Activated CD4-positive, alpha-beta T cell treated with anti-CD3 and anti-CD28 coated beads for 36 hours (primary cell): ENCODE measurements at regions not wholly inside any gene's neighbourhood (a gene's known extent, or its start where the extent isn't known, plus 50 kb on each side); places are given as distances from the start of the nearest gene placed in this dataset.

Source experiments
- ATAC-seq: fragments of 200-7000 bp; cut with Tn5 transposase; one replicate; pipeline ENCODE4 v1.10.0; 2021; ENCODE audit warnings: mild to moderate bottlenecking, moderate library complexity
- CTCF ChIA-PET: fragments of 350-600 bp; sonication (Branson Sonifier 250); formaldehyde crosslinking; loops from one replicate; lab custom pipeline; 2021; ENCODE audit warnings: antibody characterized with exemption; lab: Charles Lee
- POLR2A ChIA-PET: fragments of 350-600 bp; sonication (Branson Sonifier 250); formaldehyde crosslinking; loops from one replicate; lab custom pipeline; 2021; ENCODE audit warnings: antibody characterized with exemption, inconsistent platforms; lab: Charles Lee
- DNase-seq: peaks from one replicate; pipeline ENCODE4 v3.0.0-alpha.2; 2020
- H3K27ac Mint-ChIP-seq: one replicate; pipeline ENCODE4 v1.8.0; 2021; ENCODE audit warnings: mixed read lengths
- H3K27me3 Mint-ChIP-seq: one replicate; pipeline ENCODE4 v1.8.0; 2021; ENCODE audit warnings: mixed read lengths
- H3K36me3 Mint-ChIP-seq: one replicate; pipeline ENCODE4 v1.8.0; 2021; ENCODE audit warnings: low read depth, mixed read lengths
- H3K4me1 Mint-ChIP-seq: one replicate; pipeline ENCODE4 v1.8.0; 2021; ENCODE audit warnings: mixed read lengths
- H3K4me3 Mint-ChIP-seq: one replicate; pipeline ENCODE4 v1.8.0; 2021; ENCODE audit warnings: mild to moderate bottlenecking, moderate library complexity, mixed read lengths
- H3K9me3 Mint-ChIP-seq: one replicate; pipeline ENCODE4 v1.8.0; 2021; ENCODE audit warnings: low read depth, mixed read lengths
- intact Hi-C, 2 experiments: fragments of 100-400 bp; cut with DNase I in 1 of 2; cut with micrococcal nuclease in 1 of 2; formaldehyde crosslinking; loops; one replicate each; pipeline versions ENCODE4 v1.14.2 to v1.15.1; 2022 to 2024; cut with DNase I, micrococcal nuclease

GRCh38 chr4:154044742-154045485 lies 256.0 kb upstream of the SFRP2 start:
- DNase-seq (no peak), ATAC-seq (no peak)
- H3K27me3 Mint-ChIP-seq, result peaks cover 8% of the 10 kb centered on the region
- H3K9me3 Mint-ChIP-seq, result no peaks in the 10 kb centered on the region
- ChIA-PET CTCF (interaction anchor here (0.7 kb wide), 1 partner anchor 496 kb away, joined by 3 read pairs; no protein-coding TSS in a partner anchor), POLR2A (no interaction called here)
- no peak overlapping the region for H3K4me3 Mint-ChIP-seq
- H3K36me3 Mint-ChIP-seq, result no peaks in the 10 kb centered on the region
- H3K4me1 Mint-ChIP-seq, result no peaks in the 10 kb centered on the region
- intact Hi-C loops, result no loop called here
- H3K27ac Mint-ChIP-seq, result no peak overlapping the region

DNA sequence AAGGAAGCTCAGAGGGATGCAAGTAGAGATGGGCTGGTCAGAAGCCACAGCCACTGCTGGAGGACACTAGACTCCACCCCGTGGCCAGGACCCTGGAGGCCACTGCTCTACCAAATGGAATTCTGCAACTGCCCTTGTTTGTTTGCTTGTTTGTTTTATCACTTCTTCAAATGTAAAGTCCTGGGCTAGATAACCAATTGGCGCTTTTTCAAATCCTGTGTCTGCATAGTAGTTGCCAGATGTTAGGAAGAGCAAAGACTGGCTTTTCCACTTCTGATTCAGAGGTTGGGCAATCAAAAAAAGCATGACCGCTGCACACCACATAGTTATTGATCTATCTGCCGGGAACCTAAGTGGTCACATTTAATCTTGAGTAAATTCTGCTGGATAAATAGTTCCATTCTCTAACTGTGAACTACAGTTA lies 255.2 kb upstream of the SFRP2 start:
- H3K9me3 Mint-ChIP-seq, result no peaks in the 10 kb centered on the region
- POLR2A ChIA-PET, result no interaction called here
- DNase-seq (no peak), ATAC-seq (no peak)
- no peak overlapping the region for H3K27ac Mint-ChIP-seq
- peaks cover 6% of the 10 kb centered on the region for H3K27me3 Mint-ChIP-seq
- intact Hi-C loops, result no loop called here
- H3K36me3 Mint-ChIP-seq, result no peaks in the 10 kb centered on the region
- H3K4me1 Mint-ChIP-seq, result no peaks in the 10 kb centered on the region
- no peak overlapping the region for H3K4me3 Mint-ChIP-seq
- CTCF ChIA-PET, result no interaction called here

GRCh38 chr4:154041640-154042039 lies 252.8 kb upstream of the SFRP2 start:
- Mint-ChIP-seq H3K9me3 (no peaks in the 10 kb centered on the region), H3K4me3 (no peak overlapping the region), H3K27ac (no peak overlapping the region), H3K4me1 (no peaks in the 10 kb centered on the region), H3K27me3 (peaks cover 11% of the 10 kb centered on the region), H3K36me3 (no peaks in the 10 kb centered on the region)
- CTCF ChIA-PET, result no interaction called here
- ATAC-seq (no peak), DNase-seq (no peak)
- POLR2A ChIA-PET, result no interaction called here
- intact Hi-C loops, result no loop called here

- H3K27ac Mint-ChIP-seq, result no peak overlapping the region
- H3K36me3 Mint-ChIP-seq, result no peaks in the 10 kb centered on the region
- peaks cover 14% of the 10 kb centered on the region for H3K27me3 Mint-ChIP-seq
- no peaks in the 10 kb centered on the region for H3K4me1 Mint-ChIP-seq
- ATAC-seq (no peak), DNase-seq (no peak)
- ChIA-PET POLR2A (no interaction called here), CTCF (interaction anchor here (0.6 kb wide), 1 partner anchor 10 kb away, joined by 4 read pairs; no protein-coding TSS in a partner anchor)
- no peaks in the 10 kb centered on the region for H3K9me3 Mint-ChIP-seq
- H3K4me3 Mint-ChIP-seq, result no peak overlapping the region
- intact Hi-C loops, result no loop called here
Observed at GRCh38 chr4:154039435-154040343, 250.8 kb upstream of the SFRP2 start.

- POLR2A ChIA-PET, result no interaction called here
- H3K27me3 Mint-ChIP-seq, result peaks cover 22% of the 10 kb centered on the region
- CTCF ChIA-PET, result no interaction called here
- ATAC-seq, result no peak
- no peaks in the 10 kb centered on the region for H3K4me1 Mint-ChIP-seq
- peaks cover 5% of the 10 kb centered on the region for H3K9me3 Mint-ChIP-seq
- H3K27ac Mint-ChIP-seq, result no peak overlapping the region
- H3K36me3 Mint-ChIP-seq, result no peaks in the 10 kb centered on the region
- no peak overlapping the region for H3K4me3 Mint-ChIP-seq
- DNase-seq, result no peak
- intact Hi-C loops, result no loop called here
Observed at GRCh38 chr4:154036856-154037255, 248.0 kb upstream of the SFRP2 start.

- Mint-ChIP-seq H3K27ac (no peak overlapping the region), H3K9me3 (peaks cover 5% of the 10 kb centered on the region), H3K27me3 (peaks cover 25% of the 10 kb centered on the region), H3K36me3 (no peaks in the 10 kb centered on the region), H3K4me3 (no peak overlapping the region), H3K4me1 (no peaks in the 10 kb centered on the region)
- intact Hi-C loops, result no loop called here
- DNase-seq (no peak), ATAC-seq (no peak)
- ChIA-PET CTCF (interaction anchor here (0.7 kb wide), 1 partner anchor 916 kb away, joined by 3 read pairs; no protein-coding TSS in a partner anchor), POLR2A (no interaction called here)
Observed at GRCh38 chr4:154035341-154035740, 246.5 kb upstream of the SFRP2 start.

DNA sequence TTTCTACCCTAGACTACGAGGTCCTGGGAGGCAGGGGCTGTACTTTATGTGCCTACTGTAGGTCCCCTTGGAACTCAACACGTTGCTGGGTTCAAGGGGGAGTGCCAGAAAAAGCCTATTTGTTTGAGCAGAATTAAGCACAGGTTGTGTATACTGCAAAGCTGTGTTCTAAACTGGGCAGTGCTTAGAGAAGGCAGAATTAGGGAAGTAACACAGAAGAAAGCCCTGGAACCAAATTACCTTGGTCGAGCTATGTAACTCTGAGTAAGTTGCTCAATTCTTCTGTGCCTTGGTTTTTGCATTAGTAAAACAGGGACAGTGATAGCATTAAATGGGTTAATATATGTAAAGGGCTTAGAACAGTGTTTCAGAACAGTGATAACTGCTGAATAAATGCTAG lies 245.0 kb upstream of the SFRP2 start:
- POLR2A ChIA-PET, result no interaction called here
- CTCF ChIA-PET, result interaction anchor here (1.2 kb wide), 1 partner anchor 12 kb away, joined by 3 read pairs; no protein-coding TSS in a partner anchor
- Mint-ChIP-seq H3K27me3 (peaks cover 25% of the 10 kb centered on the region), H3K27ac (no peak overlapping the region), H3K9me3 (peaks cover 5% of the 10 kb centered on the region), H3K4me3 (no peak overlapping the region), H3K36me3 (no peaks in the 10 kb centered on the region), H3K4me1 (no peaks in the 10 kb centered on the region)
- intact Hi-C loops, result no loop called here
- DNase-seq, result no peak
- no peak for ATAC-seq

- Mint-ChIP-seq H3K27me3 (peaks cover 25% of the 10 kb centered on the region), H3K4me3 (no peak overlapping the region), H3K36me3 (no peaks in the 10 kb centered on the region), H3K9me3 (peaks cover 5% of the 10 kb centered on the region), H3K27ac (no peak overlapping the region), H3K4me1 (no peaks in the 10 kb centered on the region)
- CTCF ChIA-PET, result interaction anchor here (1.2 kb wide), 1 partner anchor 10 kb away, joined by 3 read pairs; no protein-coding TSS in a partner anchor
- DNase-seq, result no peak
- ATAC-seq, result no peak
- intact Hi-C loops, result no loop called here
- POLR2A ChIA-PET, result no interaction called here
Observed at GRCh38 chr4:154032914-154033313, 244.0 kb upstream of the SFRP2 start.

DNA sequence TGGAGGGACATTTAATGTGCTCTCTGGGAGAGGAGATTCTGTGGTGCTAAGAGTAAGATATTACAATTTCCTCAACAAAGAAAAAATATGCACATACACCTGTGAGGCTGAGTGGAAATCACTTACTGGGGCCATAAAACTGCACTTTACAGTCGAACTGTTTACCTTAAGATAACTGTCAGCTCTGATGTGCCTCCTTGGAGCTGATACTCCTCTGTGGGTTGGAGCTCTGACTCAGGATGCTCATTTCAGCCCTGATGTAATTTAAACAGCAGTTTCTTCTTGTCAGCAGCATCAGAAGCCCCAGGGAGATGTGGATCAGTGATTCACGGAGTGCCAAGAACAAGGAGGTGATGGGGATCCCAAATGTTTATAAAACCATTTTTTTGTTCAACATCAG lies 241.9 kb upstream of the SFRP2 start:
- ATAC-seq, result no peak
- H3K27me3 Mint-ChIP-seq, result peaks cover 23% of the 10 kb centered on the region
- intact Hi-C loops, result no loop called here
- ChIA-PET POLR2A (no interaction called here), CTCF (interaction anchor here (0.7 kb wide), 1 partner anchor 20 kb away, joined by 3 read pairs; no protein-coding TSS in a partner anchor)
- no peaks in the 10 kb centered on the region for H3K36me3 Mint-ChIP-seq
- no peak overlapping the region for H3K4me3 Mint-ChIP-seq
- no peak for DNase-seq
- H3K27ac Mint-ChIP-seq, result no peak overlapping the region
- peaks cover 5% of the 10 kb centered on the region for H3K9me3 Mint-ChIP-seq
- H3K4me1 Mint-ChIP-seq, result no peaks in the 10 kb centered on the region

- ChIA-PET CTCF (interaction anchor here (0.7 kb wide), 1 partner anchor 20 kb away, joined by 3 read pairs; no protein-coding TSS in a partner anchor), POLR2A (no interaction called here)
- H3K9me3 Mint-ChIP-seq, result peaks cover 5% of the 10 kb centered on the region
- H3K36me3 Mint-ChIP-seq, result no peaks in the 10 kb centered on the region
- intact Hi-C loops, result no loop called here
- H3K27ac Mint-ChIP-seq, result no peak overlapping the region
- no peak for ATAC-seq
- peaks cover 22% of the 10 kb centered on the region for H3K27me3 Mint-ChIP-seq
- no peaks in the 10 kb centered on the region for H3K4me1 Mint-ChIP-seq
- H3K4me3 Mint-ChIP-seq, result no peak overlapping the region
- DNase-seq, result no peak
Observed at GRCh38 chr4:154030152-154030551, 241.3 kb upstream of the SFRP2 start.

- no peaks in the 10 kb centered on the region for H3K4me1 Mint-ChIP-seq
- DNase-seq (no peak), ATAC-seq (no peak)
- H3K4me3 Mint-ChIP-seq, result no peak overlapping the region
- H3K36me3 Mint-ChIP-seq, result no peaks in the 10 kb centered on the region
- no peak overlapping the region for H3K27ac Mint-ChIP-seq
- intact Hi-C loops, result no loop called here
- H3K9me3 Mint-ChIP-seq, result peaks cover 5% of the 10 kb centered on the region
- peaks cover 23% of the 10 kb centered on the region for H3K27me3 Mint-ChIP-seq
- POLR2A ChIA-PET, result no interaction called here
- CTCF ChIA-PET, result interaction anchor here (0.7 to 1.1 kb wide), 3 partner anchors 11 to 203 kb away, joined by 3 to 4 read pairs (median 3); no protein-coding TSS in a partner anchor
Observed at GRCh38 chr4:154029171-154029570, 240.3 kb upstream of the SFRP2 start.
